Peyer's patch (tissue), 4 donors: ENCODE measurements at regions not wholly inside any gene's neighbourhood (a gene's known extent, or its start where the extent isn't known, plus 50 kb on each side); places are given as distances from the start of the nearest gene placed in this dataset.

ENCODE experiments used
- CTCF ChIP-seq, 6 experiments: fragments of 450-650 bp in 4 of 6; fragments of 200-600 bp in 2 of 6; sonication (generic) in 1 of 6; IDR thresholded peaks; one replicate each; pipeline ENCODE4 v1.5.1; 2017 to 2019; ENCODE audit warnings: antibody characterized with exemption in 6 of 6, mild to moderate bottlenecking in 3 of 6, moderate library complexity in 1 of 6
- POLR2A ChIP-seq, 2 donors: fragments of 450-650 bp; IDR thresholded peaks; one replicate each; pipeline ENCODE4 v1.5.1; 2017; ENCODE audit warnings: antibody characterized with exemption in 2 of 2, mild to moderate bottlenecking in 2 of 2, moderate library complexity in 2 of 2

GRCh38 chr5:33328818-33329217 lies 111.9 kb upstream of the TARS1 start:
- TF ChIP-seq CTCF (IDR thresholded peaks at IDR 0.05) (no peak), POLR2A (IDR thresholded peaks at IDR 0.05) (no peak)
